ENCODE measurements at regions not wholly inside any gene's neighbourhood (a gene's known extent, or its start where the extent isn't known, plus 50 kb on each side); places are given as distances from the start of the nearest gene placed in this dataset.
"Not testable (repeated sequence)": the region's sequence is repeated elsewhere in the genome, so short reads cannot be mapped to it uniquely, and the experiment has no call there.

- DNase-seq (ENCODE audit: low read depth): no peak
Observed at GRCh38 chr6:140380427-140381218, 1006.2 kb upstream of the CITED2 start.

GRCh38 chr6:140379919-140380318 is 1005.5 kb upstream of the CITED2 start:
- DNase-seq (ENCODE audit: low read depth): peak; percentile 58

- DNase-seq (ENCODE audit: low read depth): no peak
Observed at GRCh38 chr6:140376209-140376608, 1001.8 kb upstream of the CITED2 start.

GRCh38 chr6:140373728-140374127 is 999.3 kb upstream of the CITED2 start:
- DNase-seq (ENCODE audit: low read depth): not testable (repeated sequence)

- DNase-seq (ENCODE audit: low read depth): no peak
Observed at GRCh38 chr6:140372064-140372463, 997.6 kb upstream of the CITED2 start.

- DNase-seq (ENCODE audit: low read depth): no peak
Observed at GRCh38 chr6:140370976-140371870, 996.8 kb upstream of the CITED2 start.

GRCh38 chr6:140370441-140370840 is 996.0 kb upstream of the CITED2 start:
- DNase-seq (ENCODE audit: low read depth): no peak

GRCh38 chr6:140366991-140367390 is 992.5 kb upstream of the CITED2 start:
- no peak for DNase-seq (ENCODE audit: low read depth)

GRCh38 chr6:140364916-140365315 is 990.5 kb upstream of the CITED2 start:
- DNase-seq (ENCODE audit: low read depth): no peak

- DNase-seq (ENCODE audit: low read depth): no peak
Observed at GRCh38 chr6:140360651-140361050, 986.2 kb upstream of the CITED2 start.

GRCh38 chr6:140355476-140355875 is 981.0 kb upstream of the CITED2 start:
- DNase-seq (ENCODE audit: low read depth): no peak

GRCh38 chr6:140354296-140354695 is 979.8 kb upstream of the CITED2 start:
- DNase-seq (ENCODE audit: low read depth): no peak

- no peak for DNase-seq (ENCODE audit: low read depth)
Observed at GRCh38 chr6:140353536-140353935, 979.1 kb upstream of the CITED2 start.

GRCh38 chr6:140346428-140346827 is 972.0 kb upstream of the CITED2 start:
- DNase-seq (ENCODE audit: low read depth): no peak

- DNase-seq (ENCODE audit: low read depth): no peak
Observed at GRCh38 chr6:140345935-140346334, 971.5 kb upstream of the CITED2 start.

GRCh38 chr6:140344142-140344913 is 969.9 kb upstream of the CITED2 start:
- peak; percentile 51 for DNase-seq (ENCODE audit: low read depth)

- no peak for DNase-seq (ENCODE audit: low read depth)
Observed at GRCh38 chr6:140343128-140343527, 968.7 kb upstream of the CITED2 start.

- no peak for DNase-seq (ENCODE audit: low read depth)
Observed at GRCh38 chr6:140341272-140341671, 966.8 kb upstream of the CITED2 start.

- DNase-seq (ENCODE audit: low read depth): no peak
Observed at GRCh38 chr6:140340795-140341194, 966.3 kb upstream of the CITED2 start.

- DNase-seq (ENCODE audit: low read depth): not testable (repeated sequence)
Observed at GRCh38 chr6:140339084-140339483, 964.6 kb upstream of the CITED2 start.

- DNase-seq (ENCODE audit: low read depth): no peak
Observed at GRCh38 chr6:140321891-140322290, 947.4 kb upstream of the CITED2 start.
